ENCODE measurements at regions not wholly inside any gene's neighbourhood (a gene's known extent, or its start where the extent isn't known, plus 50 kb on each side); places are given as distances from the start of the nearest gene placed in this dataset.

- Histone ChIP-seq H4K20me1 (ENCODE audit: insufficient read depth, low read length) (no peaks in the 10 kb centered on the region), H3K79me2 (ENCODE audit: insufficient read depth, low read length) (no peaks in the 10 kb centered on the region), H2AFZ (ENCODE audit: low read length) (no peak overlapping the region), H3K4me1 (ENCODE audit: insufficient read depth, low read length) (no peaks in the 10 kb centered on the region), H3K27me3 (ENCODE audit: control insufficient read depth in 1 of 2, insufficient read depth in 2 of 2, low read length in 2 of 2) (peaks cover 3 to 29% of the 10 kb centered on the region in 2 experiments; a peak in 4 of 5 replicates), H3K9me3 (ENCODE audit: low read length) (no peaks in the 10 kb centered on the region), H3K4me2 (ENCODE audit: low read depth, low read length) (no peak overlapping the region), H3K36me3 (replicated peaks in 1 of 2; ENCODE audit: control insufficient read depth in 1 of 2, insufficient read depth in 2 of 2, low read length in 2 of 2) (no peaks in the 10 kb centered on the region), H3K4me3 (replicated peaks in 1 of 3; ENCODE audit: insufficient read depth in 1 of 3, low read depth in 2 of 3, low read length in 3 of 3) (no peak overlapping the region), H3K9ac (ENCODE audit: insufficient read depth, low read depth, low read length) (no peak overlapping the region), H3K27ac (ENCODE audit: extremely low read length, insufficient read depth, low read length) (no peak overlapping the region)
- ChIA-PET POLR2A (no interaction called here), CTCF (ENCODE audit: low intra/inter-chr PET ratio, low total read pairs) (no interaction called here)
- no peak for ATAC-seq
- no TSS peak for BruUV-seq (replicated peaks)
- no peak for TF ChIP-seq KMT2B (CRISPR knock-in tag; IDR thresholded peaks at IDR 0.05)
- no peak for TF ChIP-seq CEBPZ (IDR thresholded peaks at IDR 0.05; ENCODE audit: low read length)
- TF ChIP-seq NFKBIZ (CRISPR knock-in tag; IDR thresholded peaks at IDR 0.05), result no peak
- no peak for TF ChIP-seq HNRNPK (IDR thresholded peaks at IDR 0.05; ENCODE audit: low read depth, low read length, poor library complexity, severe bottlenecking)
- DNase-seq (ENCODE audit: low spot score), result no peak
- no peak for FAIRE-seq
- WGBS (ENCODE audit: low lambda C conversion rate), result 4% methylated on average over 3 of the region's 6 CpGs
- in situ Hi-C loops (cut with HindIII; ENCODE audit: extremely low pct_ligation_motif_present, low pct_unique_long_range_greater_than_20kb) (no loop called here), intact Hi-C loops (cut with micrococcal nuclease; ENCODE audit: unreplicated experiment) (no loop called here)
Observed at GRCh38 chr5:141800617-141801016, 77.6 kb downstream of the PCDH1 start.

GRCh38 chr5:141799507-141800167 is 78.6 kb downstream of the PCDH1 start:
- H3K79me2 ChIP-seq (ENCODE audit: insufficient read depth, low read length), result no peaks in the 10 kb centered on the region
- ChIA-PET POLR2A (no interaction called here), CTCF (ENCODE audit: low intra/inter-chr PET ratio, low total read pairs) (no interaction called here)
- H2AFZ ChIP-seq (ENCODE audit: low read length), result no peak overlapping the region
- no peaks in the 10 kb centered on the region for H3K36me3 ChIP-seq (replicated peaks in 1 of 2; ENCODE audit: control insufficient read depth in 1 of 2, insufficient read depth in 2 of 2, low read length in 2 of 2)
- peaks cover 0 to 19% of the 10 kb centered on the region in 2 experiments; a peak in 3 of 5 replicates for H3K27me3 ChIP-seq (ENCODE audit: control insufficient read depth in 1 of 2, insufficient read depth in 2 of 2, low read length in 2 of 2)
- in situ Hi-C loops (cut with HindIII; ENCODE audit: extremely low pct_ligation_motif_present, low pct_unique_long_range_greater_than_20kb), result no loop called here
- FAIRE-seq (no peak), ATAC-seq (no peak), DNase-seq (ENCODE audit: low spot score) (no peak)
- H3K9ac ChIP-seq (ENCODE audit: insufficient read depth, low read depth, low read length), result no peak overlapping the region
- intact Hi-C loops (cut with micrococcal nuclease; ENCODE audit: unreplicated experiment), result no loop called here
- H4K20me1 ChIP-seq (ENCODE audit: insufficient read depth, low read length), result no peaks in the 10 kb centered on the region
- no peak overlapping the region for H3K27ac ChIP-seq (ENCODE audit: extremely low read length, insufficient read depth, low read length)
- WGBS (ENCODE audit: low lambda C conversion rate), result 3% methylated on average over 7 of the region's 7 CpGs
- no TSS peak for BruUV-seq (replicated peaks)
- no peaks in the 10 kb centered on the region for H3K4me1 ChIP-seq (ENCODE audit: insufficient read depth, low read length)
- H3K9me3 ChIP-seq (ENCODE audit: low read length), result no peaks in the 10 kb centered on the region
- no peak overlapping the region for H3K4me3 ChIP-seq (replicated peaks in 1 of 3; ENCODE audit: insufficient read depth in 1 of 3, low read depth in 2 of 3, low read length in 3 of 3)
- no peak overlapping the region for H3K4me2 ChIP-seq (ENCODE audit: low read depth, low read length)
- TF ChIP-seq CENPX (CRISPR knock-in tag; IDR thresholded peaks at IDR 0.05), result no peak
- TF ChIP-seq TAF15 (IDR thresholded peaks at IDR 0.05; ENCODE audit: low read depth, low read length, poor library complexity, severe bottlenecking), result no peak
- no peak for TF ChIP-seq NFAT5 (CRISPR knock-in tag; IDR thresholded peaks at IDR 0.05)

All from HepG2 (cell line).